GM18868 (cell line): ENCODE measurements at regions not wholly inside any gene's neighbourhood (a gene's known extent, or its start where the extent isn't known, plus 50 kb on each side); places are given as distances from the start of the nearest gene placed in this dataset.
"Not testable (repeated sequence)": the region's sequence is repeated elsewhere in the genome, so short reads cannot be mapped to it uniquely, and the experiment has no call there.

Source experiments
- ATAC-seq: cut with Tn5 transposase; IDR thresholded peaks from one replicate; pipeline ENCODE4 v1.9.1; 2021; ENCODE audit warnings: mild to moderate bottlenecking, moderate library complexity; ENCODE audit not compliant: unreplicated experiment

DNA sequence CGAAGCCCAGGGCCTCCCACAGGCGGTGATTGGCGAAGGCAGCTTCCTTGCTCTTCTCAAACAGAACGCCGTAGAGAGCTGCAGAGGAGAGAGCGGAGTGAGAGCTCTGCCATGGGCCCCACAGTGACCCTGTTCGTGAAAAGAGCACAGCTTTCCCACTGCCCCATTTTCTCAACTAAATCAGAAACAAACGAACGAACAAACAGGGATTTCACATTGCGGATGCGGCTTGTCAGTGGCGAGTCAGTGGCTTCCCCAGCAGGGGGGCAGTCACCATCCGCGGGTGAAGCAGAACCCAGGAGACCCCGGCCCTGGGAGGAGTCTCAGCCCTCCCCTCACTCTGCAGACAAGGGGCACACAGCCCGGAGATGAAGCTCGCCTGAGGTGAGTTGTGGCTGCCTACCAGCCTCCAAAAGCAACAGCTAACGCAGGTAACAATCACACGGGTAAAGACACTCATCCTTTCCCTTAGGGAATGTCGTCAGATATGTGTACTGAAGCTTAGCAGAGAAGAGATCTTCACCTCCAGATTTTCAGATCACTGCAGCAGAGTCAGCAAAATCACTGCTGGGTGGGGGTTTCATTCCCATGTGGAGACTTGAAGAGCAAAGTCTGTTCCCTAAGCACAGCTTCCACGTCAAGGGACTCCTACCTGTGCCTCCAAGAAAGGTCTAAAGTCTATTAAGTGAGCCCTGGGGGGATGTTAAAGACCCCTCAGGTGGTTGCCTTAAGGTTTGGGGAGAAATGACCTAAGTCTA, 51.2 kb upstream of the GPR31 start:
- ATAC-seq: no peak

DNA sequence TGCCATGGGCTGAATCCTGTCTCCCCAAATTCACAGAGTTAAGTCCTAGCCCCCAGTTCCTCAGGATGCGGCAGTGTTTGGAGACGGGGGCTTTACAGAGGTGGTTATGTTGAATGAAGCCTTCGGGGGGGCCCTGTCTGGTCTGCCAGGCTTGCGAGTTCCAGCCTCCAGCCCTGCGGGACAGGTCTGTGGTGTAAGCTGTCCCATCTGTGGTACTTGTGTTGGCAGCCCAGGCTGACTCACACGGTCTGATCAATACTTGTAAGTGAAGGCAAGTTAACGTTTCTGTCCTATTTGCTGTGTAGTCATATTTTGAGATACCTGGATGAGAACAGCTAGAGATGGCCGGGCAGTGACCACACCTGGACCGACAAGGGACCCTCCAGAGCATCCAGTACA, 51.8 kb upstream of the GPR31 start:
- ATAC-seq: no peak

DNA sequence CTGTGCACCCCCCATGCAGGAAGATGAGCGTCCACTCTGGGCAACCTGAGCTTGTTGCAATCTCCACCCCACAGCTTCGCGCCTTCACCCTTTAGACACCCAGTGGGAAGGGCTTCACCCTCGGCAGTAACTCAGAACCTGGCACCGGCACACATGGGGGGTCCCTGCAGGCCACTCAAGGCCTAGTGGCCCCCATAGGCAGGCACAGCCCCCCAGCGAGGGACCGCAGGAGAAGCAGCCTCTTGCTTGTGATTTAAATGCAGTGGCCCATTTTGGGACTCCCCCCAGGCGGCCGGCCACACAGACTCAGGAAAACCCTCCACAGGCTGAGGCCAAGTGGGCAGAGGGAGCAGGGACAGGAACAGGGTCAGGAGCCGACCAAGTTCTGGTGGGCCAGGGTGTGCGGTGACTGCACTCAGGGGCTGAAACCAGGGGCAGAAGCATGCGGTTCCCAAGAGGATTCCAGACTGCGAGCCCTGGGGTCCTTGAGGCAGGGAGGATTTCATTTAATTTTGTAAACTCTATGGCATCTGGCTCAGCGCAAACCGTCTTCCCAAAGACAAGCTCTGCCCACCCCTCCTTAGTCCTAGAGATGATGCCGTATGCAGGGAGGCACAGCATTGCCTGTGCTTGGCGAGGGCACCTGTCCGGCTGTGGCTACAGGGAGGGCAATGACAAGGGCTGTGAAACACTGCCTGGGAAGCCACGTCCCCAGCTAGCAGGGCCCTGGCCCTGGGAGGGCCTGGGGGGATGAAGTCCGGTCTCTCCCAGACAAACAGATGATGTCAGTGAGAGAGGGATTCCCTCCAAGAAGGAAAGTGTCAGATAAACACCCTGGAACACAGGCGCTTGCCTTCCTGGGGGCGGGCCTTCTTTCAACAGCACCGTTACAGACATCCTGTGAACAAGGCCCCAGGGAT, 52.9 kb upstream of the GPR31 start:
- ATAC-seq: no peak

DNA sequence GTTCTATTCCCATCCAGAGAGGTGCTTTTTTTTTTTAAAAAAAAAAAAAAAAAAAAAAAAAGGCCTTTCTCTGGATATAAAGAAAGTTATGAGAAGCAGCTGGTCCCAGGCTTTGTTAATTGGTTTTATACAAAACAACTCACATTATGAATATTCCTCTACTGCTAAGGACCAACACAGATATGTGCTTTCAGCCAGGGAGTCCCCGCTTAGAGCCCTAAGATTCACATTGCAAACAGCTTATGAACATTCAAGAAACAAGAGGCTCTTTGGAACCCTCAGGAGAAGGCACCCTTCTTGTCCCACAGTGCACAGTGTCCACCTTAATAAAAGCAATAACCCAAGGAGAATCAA, 53.5 kb upstream of the GPR31 start:
- no peak for ATAC-seq

DNA sequence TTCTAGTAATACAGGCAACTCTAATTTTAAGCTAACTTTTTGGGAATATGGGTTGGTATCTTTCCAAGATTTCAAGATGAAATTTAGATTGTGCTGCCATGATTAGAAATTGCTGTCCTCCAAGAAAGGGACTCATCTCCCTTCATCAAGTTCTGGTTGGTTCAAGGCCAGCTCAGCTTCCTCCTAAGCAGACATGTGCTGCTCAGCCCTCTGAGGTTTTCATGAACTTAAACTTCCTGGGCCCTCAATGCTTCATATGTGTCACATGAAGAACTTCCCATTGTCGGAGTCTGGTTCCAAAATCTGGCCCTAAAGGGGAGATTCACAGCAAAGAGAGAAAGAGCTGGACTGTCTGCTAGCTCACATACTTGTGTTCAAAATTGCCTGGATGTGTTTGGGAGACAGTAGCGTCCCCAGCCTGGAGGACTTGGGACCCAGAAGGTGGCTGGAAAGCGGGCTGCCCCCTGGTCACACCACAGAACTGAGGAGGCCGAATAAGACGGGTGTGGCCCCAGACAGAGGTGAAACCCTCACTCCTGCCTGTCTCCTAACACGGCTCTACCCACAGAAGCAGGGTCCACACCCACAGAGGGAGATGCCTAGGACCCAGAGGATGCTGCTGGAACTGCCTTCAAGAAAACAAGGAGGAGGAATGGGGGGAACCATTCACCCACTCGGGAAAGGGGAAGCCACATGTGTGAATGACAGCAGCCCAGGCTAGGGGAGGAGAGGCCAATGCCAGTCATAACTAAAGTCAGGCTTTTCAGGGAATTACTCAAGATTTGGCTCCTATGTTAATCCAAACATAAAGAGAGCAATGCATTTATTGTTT, 54.3 kb upstream of the GPR31 start:
- ATAC-seq: peak; percentile 18

DNA sequence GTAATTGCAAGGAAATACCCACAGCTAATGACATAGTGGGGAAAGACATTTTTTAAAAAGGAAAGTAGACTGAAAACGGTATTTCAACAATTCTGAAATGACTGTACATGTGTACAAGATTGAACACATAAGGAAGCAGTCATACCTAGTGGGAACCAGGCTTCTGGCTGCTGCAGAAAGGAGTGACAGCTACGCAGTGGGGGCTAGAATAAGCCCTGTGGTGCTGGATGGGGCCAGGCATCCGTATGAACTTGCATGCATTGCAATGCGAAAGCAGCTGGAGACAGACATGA, 54.9 kb upstream of the GPR31 start:
- peak; percentile 91 for ATAC-seq

DNA sequence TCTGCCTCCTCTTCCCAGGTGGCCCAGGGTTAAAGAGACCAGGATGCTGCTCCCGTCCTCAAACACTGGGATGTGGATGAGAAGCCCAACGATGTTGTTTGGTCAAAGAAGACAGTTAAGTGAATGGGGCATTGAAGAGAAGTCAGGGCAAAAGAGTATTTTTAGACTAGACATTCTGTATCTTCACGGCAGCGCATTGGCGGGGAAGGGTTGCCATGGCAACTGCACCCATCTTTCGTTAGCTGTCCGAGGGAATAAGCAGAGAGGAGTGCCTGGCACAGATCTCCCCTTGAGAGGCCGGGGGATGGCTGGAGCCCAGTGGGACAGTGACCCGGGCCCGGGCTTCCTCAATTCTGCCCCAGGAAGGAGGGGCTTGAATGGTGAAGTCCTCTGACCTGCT, 56.4 kb upstream of the GPR31 start:
- no peak for ATAC-seq

DNA sequence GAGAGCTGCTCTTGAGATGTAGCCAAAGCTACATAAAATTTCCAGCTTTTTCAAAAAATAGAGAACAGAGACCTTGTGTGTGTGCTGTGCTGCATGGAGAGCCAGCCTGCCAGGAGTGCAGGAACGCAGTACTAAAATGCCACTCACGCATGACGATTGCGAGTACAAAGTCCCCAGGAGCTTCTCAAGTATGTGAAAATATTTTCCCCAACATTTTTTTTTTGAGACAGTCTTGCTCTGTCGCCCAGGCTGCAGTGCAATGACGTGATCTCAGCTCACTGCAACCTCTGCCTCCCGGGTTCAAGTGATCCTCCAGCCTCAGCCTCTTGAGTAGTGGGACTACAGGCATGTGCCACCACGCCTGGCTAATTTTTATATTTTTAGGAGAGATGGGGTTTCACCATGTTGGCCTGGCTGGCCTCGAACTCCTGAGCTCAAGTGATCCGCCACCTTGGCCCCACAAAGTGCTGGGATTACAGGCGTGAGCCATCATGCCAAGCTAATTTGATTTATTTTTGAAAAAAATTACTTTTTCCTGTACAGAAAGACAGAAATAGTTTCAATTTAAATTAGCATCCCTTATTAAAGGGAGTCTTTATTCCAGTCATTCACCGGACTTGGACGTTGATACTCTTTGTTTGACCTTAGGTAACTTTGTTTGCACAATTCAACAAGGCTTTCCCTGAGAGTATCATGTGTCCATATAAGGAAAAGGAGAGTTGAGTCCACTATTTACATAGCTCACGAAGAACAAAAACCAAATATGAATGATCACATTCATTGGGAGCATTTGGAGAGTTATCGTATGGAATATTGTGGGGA, 57.9 kb upstream of the GPR31 start:
- not testable (repeated sequence) for ATAC-seq

DNA sequence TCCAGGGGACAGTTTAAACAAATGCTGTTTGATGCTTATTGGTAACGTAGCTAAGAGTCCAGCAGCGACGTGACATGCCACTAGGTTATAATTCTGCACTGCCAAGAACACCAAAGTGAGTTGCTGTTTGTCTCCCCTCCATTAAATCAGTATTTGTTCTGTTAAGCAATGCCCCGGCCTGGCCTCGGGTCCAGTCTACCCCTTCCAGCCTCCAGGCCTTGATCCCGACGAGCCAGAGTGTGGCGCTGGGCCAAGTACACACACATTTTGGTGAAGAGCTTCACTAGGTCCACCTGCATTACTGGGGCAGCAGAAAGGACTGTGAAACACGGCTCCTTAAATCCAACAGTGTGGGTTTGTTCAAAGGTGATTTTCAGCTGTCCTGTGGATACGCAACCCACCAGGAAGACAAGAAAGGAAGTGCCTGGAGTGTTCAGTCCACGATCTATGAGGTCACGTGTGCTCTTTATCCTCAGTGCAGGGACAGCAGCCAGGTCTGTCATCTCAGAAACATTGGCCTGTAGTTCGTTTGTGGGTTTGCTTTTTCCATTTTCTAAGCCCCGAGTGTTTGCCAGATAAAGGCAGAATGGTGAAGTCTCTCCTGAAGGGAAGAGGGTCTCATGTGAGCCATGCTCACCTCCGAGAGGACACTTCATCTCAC, 58.7 kb upstream of the GPR31 start:
- ATAC-seq: not testable (repeated sequence)

DNA sequence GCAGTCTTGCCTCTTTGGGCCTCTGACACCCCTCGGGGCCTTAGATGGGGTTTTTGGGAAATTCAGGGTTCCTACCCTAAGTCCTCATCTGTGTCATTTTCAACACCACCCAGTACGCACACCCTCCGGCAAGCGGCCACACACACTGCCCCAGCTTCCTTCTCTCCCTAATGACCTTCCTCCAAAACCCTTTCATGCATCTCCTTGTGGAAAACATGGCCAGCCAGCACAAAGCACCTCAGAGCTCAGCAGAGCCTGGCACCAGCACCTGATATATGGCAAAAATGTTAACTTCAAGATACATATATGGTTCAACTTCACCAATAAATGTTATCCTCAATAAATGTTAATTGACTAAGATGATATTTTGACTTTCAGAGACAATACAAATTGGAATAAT, 59.3 kb upstream of the GPR31 start:
- not testable (repeated sequence) for ATAC-seq

DNA sequence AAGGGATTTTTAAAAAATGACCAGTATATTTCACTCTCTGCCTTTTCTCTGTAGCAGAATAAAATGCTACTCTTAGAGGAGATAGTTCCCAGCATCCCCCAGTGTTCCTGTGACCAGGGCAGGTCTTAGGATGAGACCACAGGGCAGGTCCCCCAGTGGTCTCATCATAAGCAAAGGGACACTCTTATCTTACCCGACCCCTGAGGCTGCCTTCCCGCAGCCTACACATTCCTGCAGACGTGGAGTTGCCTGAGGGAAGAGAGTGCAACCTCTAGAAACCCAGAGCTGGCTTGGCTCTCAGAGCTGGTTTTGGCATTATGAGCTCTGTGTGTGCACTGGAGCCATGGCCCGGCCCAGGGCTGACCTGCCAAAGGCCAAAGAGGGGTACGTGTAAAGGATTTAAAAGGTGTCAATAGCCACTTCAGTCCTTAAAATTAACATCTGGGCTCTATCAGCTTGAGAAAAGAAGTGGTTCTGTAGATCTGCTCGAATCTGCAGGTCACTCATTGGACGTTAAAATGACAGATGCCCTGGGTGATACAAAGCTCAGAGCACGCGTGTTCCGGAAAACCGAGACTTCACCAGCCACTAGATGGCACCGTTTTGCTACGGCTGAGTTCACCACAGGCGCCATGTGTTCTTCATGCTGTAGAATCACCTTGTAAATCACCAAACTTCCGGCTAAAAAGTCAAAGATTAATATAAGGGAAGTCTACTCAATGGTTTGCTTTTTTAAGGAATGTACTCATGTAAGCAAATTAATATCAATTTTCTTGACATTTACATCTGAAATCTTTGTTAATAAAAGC, 60.4 kb upstream of the GPR31 start:
- peak; percentile 80 for ATAC-seq

DNA sequence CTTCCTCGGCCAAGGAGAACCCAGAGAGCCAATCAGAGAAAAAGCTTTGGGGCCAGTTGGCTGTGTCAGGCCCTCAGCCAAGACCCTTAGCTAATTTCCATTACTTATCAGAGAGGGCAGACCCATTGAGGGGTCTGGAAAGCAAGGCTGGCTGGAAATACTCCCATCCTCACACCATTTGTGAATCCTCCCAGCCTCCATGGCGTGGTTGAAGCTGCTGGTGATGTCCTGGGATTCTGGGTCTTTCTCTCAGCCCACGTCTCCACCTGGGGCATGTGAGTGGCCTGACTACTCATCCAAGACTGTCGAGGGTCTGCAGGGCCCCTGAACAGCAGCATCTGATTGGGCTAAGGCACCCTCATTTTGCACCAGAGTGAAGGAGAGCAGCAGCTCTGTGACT, 61.3 kb upstream of the GPR31 start:
- ATAC-seq: not testable (repeated sequence)

DNA sequence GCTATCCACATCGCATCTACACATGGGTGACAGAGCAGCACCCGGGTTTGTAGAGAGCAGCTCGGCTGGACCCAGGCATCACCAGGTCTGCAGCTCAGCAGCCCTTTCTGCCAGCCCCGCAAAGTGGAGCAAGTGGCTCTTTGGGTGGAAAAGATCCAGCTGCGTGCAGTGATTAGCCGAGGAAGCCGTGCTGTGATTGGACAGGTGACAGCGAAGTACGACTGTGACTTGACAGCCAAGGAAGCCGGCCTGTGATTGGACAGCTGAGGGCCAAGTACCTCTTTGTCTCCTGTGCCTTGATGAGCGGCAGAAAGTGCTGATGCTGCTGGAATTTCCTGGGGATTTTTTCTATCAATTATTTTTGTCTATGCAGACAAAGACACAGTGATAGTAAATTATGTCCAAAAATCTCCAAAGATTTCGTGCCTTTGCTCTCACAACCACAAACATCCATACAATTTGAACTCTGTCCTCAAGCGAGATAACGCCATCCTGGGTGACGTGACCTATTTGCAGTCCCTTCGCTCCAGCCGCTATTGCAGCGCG, 62.3 kb upstream of the GPR31 start:
- ATAC-seq: no peak

DNA sequence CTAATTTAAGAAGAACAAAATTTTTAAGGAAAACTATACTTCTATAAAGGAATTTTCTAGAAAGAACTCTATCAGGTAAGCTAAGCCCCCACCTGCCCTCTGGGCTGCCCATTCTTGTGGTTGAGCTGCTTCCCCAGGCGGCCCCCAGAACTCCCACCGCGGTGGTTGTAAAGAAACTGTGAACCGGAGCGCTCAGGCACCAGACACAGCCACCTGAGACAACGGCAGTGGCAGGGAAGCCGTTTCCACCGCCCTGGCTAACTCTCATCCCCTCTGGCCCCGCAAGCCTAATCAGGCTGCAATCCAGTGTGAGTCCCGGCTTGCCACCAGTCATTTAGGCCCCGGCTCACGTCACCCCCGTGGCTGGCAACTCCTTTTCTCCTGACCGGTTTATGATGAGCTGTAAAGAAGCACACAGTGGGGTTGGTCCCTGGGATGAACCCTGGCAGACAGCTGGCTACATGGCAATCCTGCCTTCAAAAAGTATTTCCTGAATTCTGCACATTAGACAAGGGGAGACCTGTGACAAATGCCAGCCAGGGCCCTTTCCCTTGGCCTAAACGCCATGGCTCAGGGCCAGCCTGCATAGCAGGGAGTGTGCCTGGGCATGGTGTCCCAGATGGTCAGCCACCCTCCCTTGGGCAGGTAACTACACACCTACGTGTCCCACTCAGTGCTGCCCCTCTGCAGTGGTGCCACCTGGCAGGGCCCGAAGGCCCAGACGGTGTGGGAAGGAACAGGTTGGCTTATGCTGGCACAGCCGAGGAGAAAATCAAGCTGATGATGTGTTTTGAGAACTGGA, 63.8 kb upstream of the GPR31 start:
- no peak for ATAC-seq

DNA sequence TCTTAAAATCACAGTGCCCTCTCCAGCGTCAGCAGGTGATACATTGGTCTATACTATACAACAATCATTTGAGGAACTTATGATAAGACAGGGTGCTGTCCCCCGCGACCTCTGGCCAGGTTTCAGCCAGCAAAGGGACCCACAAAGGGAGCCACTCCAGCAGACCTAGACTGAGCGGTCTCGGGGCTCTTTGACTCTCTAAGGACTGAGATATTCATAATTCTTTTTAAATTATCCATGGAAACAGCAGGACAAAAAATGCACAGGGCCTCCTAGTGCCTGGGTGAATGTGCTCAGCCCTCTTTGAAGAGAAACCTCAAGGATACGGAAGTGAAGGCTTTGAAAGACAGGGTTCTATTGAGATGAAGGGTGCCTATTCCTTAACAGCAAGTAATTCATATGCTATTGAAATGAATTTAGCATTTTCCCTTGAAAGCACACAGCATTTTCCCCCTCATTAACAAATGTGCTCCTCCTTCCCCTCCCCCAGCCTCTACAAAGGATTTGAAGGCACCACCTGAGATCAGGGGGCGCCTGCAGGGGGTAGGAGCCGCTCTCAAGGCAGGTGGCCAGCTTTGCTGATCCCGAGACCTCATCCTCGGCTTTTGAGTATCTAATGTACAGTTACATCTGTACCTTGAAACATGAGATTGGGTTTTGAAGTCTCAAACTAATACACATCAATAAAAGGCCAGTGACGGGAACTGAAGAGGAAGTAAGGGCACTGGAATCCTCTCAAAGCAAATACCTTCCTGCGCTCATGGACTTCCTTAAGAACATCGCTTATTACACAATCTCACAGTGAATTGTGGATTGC, 65.3 kb upstream of the UNC93A start:
- ATAC-seq: not testable (repeated sequence)

DNA sequence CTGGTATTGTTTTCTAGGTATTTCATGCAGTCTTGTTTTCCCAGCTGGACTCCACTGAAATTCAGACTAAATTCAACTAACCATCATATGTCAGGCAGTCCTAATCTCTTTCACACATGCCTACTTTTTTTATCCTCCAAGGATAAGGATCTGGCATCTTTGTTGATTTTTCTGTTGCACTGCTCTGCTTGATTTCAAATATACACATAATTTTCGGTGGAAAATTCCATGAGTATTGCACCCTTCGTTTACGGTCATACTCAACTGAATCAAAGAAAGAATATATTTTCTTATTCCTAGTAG, 64.8 kb upstream of the UNC93A start:
- ATAC-seq: no peak

DNA sequence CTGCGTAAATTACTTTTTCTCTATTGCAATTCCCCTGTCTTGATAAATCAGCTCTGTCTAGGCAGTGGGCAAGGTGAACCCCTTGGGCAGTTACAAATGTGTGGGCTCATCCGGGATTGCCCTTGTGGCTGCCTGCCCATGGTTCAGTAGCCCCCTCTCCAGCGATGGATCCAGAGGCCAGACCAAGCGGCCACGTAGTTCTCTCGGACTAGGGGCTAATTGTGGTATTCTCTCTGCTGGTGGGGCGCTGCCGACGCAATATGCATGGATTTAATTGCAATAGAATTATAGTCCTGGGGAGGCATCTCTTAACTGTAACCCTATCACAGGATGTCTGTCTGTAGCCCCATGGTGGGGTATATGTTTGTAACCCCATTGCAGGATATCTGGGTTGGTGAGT, 64.3 kb upstream of the UNC93A start:
- no peak for ATAC-seq

DNA sequence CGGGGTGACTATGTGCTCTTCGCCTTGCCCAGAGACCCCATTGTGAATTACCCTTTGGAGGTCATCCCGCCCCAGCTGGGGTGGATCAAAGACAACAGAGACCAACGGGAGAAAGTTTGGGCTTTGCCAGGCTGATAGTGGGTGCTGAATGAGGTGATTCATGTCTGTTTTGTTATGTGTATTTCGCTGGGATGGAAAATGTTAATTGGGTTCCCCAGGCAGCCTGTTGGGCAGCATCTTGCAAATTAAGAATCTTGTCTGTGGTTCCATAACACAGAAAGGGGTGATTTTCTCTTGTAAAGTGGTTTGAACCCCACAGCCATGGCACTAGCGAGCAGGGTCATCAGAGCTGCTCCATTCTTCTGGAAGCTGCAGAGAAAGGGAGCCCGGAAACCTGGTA, 63.1 kb upstream of the UNC93A start:
- ATAC-seq: no peak
